ENCODE measurements at regions not wholly inside any gene's neighbourhood (a gene's known extent, or its start where the extent isn't known, plus 50 kb on each side); places are given as distances from the start of the nearest gene placed in this dataset.
A peak's percentile ranks its signal among the peaks of the same experiment; 100 is the strongest.
"Not testable (repeated sequence)": the region's sequence is repeated elsewhere in the genome, so short reads cannot be mapped to it uniquely, and the experiment has no call there.

DNA sequence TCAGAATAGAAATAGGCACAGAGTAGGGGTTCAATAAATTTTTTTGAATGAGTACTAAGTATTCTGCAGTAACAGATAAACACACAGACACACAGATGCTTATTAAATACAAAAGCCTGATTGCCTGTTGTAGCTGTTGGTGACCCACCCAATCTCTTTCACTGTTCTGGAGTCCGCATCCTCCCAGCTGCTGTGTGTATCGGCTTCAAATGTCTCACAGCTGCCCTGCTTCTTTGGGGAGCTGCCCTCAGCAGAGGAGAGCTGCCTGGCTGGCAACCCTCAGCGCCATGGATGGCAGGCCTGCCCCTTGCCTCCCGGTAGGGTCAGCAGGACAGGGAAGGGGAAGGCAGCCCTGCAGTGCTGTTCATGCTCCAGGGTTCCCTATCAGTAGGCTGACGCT, 50.5 kb upstream of the PRNP start:
- DNase-seq = no peak

DNA sequence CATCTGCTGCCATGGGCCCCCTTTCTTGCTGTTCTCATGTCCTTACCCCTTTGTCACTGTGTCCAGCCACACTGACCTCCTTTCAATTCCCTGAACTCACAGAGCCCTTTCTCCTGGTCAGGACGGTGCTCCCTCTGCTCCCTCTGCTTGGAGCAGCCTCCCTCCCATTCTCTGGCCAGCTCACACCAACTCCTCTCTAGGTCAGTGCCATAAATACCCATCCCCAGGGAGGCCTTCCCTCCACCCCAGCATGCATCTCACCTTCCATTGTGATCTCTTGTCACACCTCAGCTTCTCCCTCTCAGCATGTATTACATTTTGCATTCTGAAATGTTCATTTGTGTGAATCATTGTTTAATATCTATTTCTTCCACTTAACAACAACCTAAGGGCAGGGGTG, 50.9 kb upstream of the PRNP start:
- no peak for DNase-seq

DNA sequence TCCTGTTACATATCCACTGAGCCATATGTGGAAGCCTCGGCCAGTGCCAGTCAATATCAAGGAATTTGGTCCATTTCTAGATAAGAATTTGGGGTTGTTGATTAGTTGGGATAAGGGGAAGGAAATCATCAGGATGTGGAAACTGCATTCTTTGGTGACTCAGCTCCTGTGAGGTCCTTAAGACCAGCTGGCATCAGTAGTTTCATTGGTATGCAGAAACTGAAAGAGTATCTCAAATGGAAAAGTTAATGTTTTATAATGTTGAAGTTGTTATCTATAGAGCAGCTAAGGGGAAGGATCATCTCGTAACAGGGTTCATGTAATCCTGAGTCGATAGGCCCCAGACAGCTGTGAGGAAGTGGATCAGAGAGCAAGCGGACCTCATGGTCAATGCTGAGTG, 52.5 kb upstream of the PRNP start:
- DNase-seq = peak; percentile 93

DNA sequence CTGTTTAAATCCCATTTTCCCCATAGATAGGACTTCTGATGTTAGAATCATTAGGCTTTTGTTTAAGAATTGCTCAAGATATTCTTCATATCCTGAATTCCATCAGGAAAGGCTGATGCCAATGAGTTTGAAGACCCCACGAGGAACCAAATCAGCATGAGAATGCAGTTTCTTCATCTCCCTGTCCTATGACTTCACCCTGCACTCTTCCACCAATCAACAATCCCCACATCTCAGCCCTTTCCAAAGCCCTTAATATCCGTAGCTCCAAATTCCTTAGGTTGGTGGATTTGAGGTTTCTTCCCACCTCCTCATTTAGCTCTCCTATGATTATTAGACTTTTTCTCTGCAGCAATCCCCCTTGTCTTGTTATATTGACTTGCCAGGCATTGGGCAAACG, 52.9 kb upstream of the PRNP start:
- DNase-seq = no peak

DNA sequence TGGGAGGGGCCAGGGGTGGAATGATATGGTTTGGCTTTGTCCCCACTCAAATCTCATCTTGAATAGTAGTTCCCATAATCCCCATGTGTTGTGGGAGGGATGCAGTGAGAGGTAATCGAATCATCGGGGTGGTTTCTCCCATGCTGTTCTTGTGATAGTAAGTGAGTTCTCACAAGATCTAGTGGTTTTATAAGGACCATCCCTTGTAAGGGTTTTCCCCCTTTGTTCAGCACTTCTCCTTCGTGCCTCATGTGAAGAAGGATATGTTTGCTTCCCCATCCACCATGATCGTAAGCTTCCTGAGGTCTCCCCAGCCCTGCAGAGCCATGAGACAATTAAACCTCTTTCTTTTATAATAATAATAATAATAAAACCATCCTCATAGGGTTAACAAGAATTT, 53.4 kb upstream of the PRNP start:
- no peak for DNase-seq

DNA sequence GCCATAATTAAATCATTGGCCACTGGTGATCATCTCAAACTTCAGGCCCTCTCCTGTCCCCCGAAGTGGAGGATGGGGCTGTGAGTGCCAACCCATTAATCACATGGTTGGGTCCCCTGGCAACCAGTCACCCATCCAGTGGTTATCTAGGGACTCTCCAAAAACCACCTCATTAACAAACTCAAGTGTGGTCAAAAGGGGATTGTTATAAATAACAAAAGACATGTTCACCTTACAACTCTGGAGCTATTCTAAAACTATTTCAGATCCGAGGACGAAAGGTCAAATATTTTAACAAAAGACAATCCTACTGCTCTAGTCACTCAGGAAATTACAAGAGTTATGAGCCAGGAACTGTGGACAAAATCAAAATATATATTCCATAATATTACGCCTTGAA, 60.0 kb upstream of the PRNP start:
- DNase-seq = no peak

DNA sequence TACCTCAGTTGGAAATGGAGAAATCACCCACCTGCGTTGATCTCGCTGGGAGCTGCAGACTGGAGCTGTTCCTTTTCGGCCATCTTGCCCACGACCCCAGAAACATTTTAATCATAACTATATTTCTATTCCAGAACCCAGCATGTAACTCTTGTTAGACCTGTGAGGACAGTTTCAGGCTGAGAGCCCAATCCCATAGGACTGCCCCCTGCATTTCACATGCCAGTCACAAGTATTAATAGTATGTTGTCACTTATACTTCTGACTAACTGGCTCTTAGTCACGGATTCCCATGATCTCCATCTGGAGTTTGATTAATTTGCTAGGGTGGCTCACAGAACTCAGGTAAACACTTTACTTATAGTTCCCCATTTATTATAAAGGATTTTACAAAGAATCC, 60.6 kb upstream of the PRNP start:
- no peak for DNase-seq

DNA sequence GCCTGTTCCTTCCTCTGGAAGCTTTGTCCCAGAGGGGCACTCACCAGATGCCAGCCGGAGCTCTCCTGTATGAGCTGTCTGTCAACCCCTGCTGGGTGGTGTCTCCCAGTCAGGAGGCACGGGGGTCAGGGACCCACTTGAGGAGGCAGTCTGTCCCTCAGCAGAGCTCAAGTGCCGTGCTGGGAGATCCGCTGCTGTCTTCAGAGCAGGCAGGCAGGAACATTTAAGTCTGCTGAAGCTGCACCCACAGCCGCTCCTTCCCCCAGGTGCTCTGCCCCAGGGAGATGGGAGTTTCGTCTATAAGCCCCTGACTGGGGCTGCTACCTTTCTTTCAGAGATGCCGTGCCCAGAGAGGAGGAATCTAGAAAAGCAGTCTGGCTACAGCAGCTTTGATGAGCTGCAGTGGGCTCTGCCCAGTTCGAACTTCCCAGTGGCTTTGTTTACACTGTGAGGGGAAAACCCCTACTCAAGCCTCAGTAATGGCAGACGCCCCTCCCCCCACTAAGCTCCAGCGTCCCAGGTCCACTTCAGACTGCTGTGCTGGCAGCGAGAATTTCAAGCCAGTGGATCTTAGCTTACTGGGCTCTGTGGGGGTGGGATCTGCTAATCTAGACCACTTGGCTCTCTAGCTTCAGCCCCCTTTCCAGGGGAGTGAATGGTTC, 61.5 kb upstream of the PRNP start:
- not testable (repeated sequence) for DNase-seq

DNA sequence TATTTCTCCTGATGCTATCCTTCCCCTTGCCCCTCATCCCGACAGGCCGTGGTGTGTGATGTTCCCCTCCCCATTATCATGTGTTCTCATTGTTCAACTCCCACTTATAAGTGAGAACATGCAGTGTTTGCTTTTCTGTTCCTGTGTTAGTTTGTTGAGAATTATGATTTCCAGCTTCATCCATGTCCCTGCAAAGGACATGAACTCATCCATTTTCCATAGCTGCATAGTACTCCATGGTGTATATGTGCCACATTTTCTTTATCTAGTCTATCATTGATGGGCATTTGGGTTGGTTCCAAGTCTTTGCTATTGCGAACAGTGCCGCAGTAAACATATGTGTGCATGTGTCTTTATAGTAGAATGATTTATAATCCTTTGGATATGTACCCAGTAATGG, 67.1 kb upstream of the PRNP start:
- DNase-seq = not testable (repeated sequence)

DNA sequence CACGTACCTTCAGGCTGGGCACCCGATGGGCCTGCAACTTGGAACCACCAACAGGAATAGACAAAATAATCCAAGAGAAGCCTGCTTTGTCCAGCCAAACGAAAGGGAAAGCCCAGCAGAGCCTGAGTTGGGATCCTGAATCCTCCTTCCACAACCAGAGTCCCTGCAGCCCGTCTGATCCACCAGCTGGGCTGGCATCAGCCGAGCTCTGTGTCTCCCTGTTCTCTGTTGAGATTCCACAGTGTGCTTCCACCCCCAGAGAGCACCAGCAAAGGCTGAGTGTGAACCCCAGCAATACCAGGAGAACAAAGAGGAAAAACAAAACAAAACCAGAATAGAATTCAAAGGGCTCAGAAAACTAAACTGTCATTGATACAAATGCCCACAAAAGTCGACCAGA, 68.8 kb upstream of the PRNP start:
- no peak for DNase-seq

DNA sequence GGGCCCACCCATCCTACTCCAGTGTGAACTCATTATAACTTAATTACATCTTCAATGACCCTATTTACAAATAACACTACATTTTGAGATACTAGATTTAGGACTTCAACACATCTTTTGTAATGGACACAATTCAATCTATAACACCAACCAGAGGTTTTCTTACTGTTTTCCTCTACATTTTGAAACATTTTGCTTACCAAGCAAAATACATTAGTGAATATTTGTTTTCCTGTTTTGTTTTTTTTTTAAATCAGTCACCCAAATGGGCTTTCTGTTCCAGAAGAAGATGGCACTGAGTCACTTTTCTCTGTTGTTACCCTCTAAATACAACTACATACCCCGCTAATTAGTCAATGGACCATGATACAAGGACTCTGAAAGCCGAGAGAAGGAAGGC, 69.2 kb upstream of the PRNP start:
- DNase-seq = no peak

DNA sequence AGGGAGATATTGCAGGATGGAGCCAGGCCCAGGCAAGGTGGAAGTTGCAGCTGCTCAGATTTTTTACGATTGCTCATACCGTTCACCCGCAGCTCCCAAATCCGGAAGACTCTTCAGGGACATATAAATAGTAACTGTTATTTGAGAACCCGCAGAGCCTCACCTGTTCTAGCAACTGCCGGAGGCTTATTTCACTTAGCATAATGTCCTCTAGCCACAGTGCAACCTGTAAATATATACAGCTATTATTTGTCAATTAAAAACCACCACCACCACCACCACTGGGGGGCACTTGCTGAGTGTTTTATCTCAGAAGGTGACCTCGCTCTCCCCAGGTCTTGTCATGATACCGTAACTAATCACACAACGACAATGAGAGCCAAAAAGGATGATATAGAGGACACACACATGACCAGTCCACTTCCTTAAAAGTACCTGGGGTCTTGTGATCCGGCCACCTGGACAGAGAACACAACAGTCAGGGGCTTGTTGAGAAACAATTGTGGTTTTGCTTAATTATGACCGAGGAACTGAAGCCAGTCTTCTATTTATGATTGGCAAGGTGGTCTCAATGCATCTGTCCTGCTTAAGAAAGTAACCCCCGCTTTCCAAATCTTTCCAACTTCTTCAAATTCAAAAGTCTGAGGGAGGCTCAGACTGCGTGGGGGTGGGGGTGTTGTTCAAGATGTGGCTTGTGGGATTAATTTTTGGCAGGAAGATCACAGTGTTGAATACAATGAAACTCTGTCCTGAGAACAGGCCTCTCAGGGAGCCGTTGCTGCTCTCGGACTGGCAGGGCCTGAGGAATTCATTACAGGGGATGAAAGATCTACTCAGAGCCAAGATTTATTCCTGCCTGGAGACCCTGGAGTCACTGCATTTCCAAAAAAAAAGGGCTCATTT, 72.3 kb upstream of the PRNP start:
- peak; percentile 56 for DNase-seq

DNA sequence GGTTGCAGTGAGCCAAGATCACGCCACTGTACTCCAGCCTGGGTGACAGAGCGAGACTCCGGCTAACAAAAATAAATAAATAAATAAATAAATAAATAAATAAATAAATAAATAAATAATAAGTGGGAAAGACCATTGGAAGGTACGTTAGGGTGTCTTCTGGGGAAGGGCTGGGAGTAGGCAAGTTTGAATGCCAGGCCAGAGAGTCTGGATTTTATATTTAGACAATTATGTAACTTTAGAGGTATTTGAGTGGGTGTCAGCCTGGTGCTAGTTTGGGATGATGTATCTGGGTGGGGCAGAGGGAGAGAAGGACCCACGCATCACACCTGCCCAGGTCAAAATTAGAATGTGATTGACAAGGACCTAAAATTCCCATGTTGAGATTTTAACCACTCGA, 73.1 kb upstream of the PRNP start:
- peak; percentile 26 for DNase-seq

DNA sequence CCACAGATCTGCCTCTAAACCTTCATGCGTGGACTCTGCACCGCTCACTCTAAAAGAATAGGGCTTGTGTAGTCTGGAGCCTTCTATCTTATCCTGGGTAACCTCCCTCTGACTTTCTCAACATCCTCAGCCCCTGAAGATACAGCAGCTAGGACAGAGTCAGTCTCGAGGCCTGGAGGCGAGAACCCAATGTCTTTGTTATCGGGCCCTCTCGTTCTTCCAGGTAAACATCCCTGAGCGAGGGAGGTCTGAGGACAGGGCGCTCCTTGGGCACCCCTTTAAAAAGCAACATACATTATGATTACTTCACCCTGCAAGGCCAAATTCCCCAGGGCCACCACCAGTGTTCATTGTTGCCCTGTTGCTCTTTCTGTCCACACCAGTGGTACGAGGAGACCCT, 75.4 kb upstream of the PRNP start:
- DNase-seq = no peak

DNA sequence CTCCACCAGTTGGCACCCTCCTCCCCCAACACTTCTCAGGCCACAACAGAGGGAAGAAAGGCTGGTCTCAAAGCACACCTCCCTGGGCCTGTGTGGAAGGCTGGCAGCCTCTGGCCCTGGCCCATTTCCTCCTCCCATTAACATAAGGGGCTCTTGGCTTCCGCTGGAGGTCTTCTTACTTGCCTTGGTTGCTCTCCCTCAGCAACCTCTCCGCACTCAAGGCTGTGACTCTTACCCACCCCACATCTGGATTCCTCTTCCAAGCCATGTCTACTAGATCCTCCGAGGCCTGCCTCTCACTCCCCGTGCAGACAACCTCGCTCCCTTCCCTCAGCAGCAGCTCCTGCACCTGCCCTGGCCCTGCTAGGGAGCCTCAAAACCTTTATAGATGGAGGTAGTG, 76.7 kb upstream of the PRNP start:
- DNase-seq = no peak

DNA sequence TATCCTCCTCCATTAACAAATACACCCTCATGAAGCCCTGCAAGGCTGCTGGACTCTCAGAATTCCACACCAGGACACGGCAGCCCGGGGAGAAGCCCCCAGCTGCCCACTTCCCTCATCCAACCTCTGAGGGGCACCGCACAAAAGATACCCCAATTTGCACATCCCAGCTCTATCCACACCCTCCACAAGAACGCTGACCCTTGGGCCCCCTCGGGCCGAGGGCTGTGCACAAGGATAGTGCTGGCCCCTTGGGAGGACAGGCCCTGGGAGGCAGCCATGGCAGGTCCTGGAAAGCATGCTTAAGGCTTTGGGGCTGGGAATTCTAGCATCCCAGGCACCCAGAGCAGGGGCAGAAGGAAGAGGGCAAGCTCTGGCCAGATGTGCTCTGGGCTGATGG, 77.4 kb upstream of the PRNP start:
- no peak for DNase-seq

DNA sequence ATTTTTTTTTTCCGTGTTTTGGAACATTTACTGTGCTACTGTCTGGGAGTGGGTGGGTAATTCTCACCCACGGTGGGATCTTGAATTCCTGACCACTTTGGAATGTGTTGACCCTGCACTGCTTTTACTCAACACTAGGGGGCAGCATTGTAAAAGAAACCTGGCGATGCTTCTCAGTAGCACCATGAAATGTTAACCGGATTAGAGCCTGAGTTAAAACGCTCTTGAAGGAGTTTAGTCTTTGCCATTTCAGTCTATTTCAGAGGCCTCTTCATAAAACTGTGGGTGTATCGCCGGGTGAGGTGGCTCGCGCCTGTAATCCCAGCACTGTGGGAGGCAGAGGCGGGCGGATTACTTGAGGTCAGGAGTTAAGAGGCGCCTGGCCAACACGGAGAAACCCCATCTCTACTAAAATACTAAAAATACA, 79.0 kb upstream of the PRNP start:
- peak; percentile 72 for DNase-seq

DNA sequence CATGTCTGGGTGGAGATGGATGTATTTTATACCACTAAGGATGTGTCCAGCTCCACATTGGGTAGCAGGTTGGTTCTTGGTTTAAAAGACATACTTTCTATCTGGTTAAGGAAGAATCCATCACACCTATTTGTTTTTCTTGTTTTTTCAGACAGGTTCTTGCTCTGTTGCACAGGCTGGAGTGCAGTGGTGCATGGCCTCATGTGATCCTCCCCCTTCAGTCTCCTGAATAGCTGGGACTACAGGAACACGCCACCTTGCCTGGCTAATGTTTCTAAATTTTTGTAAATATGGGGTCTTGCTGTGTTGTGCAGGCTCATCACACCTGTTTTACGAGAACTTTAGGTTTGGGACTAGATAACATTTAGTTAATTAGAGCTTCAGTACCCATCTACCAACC, 80.2 kb upstream of the PRNP start:
- DNase-seq = no peak

DNA sequence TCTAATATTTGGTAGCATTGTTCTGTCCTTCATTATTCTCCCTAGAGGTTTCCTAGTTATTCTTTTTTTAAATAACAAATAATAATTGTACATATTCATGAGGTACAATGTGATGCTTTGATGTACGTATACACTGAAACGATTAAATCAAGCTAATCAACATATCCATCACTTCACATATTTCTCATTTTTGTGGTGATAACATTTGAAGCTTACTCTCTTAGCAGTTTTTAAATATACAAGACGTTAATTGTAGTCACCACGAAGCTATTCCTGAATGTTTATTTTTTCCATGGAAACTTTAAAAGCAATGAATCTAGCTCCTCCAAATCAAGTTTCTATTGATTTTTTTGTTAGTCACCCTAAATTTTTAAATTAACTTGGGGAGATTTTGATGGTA, 81.1 kb upstream of the PRNP start:
- no peak for DNase-seq

DNA sequence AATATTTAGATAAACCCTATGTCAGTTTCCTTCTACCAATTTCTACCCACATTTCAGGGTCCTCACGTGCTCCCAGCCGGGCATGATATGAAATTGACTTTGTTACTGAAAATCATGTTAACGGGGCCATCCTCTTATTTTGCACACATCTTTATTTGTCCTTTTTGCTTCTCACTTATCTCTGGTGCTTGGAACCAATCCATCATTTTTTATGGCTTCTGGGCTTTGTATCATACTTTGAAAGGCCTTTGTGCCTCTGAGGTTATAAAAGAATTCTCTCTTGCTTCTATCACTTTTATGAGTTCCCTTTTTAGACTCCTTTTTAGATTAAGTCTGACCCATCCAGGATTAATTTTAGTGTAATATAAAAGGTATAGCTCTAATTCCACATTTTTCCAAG, 81.7 kb upstream of the PRNP start:
- DNase-seq = peak; percentile 49

DNA sequence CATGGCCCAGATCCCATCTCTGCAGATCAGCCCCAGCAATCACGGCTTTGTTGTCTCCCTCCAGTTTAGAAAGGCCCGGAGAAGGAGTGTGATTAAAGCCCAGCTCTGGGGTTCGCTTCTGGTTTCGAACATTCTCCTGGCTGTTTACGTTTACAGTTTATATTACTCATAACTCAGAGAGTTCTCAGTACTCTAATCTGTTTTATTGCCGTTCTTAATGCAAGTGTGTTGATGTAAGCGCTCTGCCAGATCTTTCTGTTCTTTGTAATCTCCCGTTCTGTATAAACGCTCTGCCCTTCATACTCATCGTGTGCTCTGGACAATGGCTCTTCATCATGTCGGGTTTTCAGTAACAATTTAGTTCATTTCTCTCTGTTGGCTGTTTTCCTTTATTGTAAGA, 82.5 kb upstream of the PRNP start:
- DNase-seq = peak; percentile 70

DNA sequence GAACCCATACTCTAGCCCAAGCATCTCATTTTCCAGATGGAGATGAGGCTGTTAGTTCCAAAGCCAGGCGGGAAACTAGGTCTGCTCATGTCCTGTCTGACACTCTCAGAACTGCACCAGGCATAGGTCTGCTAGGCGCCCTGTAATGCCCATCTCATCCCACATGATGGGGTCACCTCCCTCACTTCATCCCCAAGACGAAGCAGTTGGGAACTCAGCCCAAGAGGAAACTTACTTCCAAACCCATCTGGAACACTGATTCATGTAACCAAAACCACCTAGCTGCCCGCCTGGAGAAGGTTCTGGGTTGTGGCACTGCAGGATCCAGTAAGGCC, 84.0 kb upstream of the PRNP start:
- peak; percentile 63 for DNase-seq

DNA sequence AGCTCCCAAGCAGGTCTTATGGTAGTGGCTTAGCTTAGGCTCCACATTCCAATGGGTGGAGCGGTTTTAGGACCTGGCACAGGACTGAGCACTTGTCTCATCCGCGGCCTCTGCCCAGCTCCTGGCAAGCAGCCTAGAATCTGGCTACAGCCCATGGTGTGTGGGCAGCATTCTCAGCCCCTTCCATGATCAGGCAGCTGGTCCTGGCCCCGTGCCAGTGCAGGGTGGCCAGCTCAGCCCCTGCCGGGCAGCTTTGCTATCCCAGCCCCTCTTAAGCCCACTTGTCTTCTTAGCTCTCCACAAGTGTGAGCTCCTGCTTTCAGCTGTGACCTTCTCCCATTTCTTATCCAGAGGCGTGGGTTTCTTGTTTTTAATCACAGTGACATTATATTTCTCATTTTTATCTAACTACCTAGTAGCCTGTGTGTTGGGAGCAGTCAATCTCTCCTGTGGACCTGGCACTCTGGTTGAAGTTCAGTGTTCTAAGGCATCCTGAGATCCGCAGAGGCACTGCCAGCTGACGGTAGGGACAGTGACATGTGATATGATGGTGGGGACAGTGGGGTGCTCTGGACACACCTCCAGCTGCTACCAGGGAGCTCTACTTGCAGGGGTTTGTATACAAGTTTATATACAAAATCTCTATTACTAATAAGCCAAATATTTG, 84.5 kb upstream of the PRNP start:
- peak; percentile 74 for DNase-seq

DNA sequence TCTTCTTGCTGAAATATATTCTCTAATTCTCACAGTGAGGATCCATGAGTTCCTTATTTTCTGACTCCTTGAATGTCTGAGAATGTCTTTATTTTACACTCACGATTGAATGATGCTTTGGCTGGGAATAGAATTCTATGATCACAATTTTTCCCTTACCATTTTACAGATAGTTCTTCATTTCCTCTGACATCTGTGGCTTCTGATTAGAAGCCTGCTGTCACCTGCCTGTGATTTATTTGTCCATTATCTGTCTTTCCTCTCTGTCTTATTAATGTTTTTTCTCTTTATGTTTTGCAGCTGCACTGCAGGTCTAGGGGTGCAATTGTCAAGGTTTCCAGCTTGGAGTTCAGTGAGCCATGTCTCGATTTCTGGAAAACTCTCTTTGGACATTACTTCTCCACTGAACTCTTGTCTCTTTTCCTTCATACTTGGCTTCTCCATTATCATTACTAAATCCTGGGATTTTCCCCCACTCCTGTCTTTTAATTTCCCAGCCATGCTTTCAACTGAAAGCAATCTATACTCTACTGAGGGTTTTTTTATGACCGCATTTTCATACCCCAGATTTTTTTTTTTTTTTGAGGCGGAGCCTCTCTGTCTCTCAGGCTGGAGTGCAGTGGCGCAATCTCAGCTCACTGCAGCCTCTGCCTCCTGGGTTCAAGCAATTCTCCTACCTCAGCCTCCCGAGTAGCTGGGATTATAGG, 85.8 kb upstream of the PRNP start:
- DNase-seq = no peak

Measured in EL (cell line).